ENCODE measurements at regions not wholly inside any gene's neighbourhood (a gene's known extent, or its start where the extent isn't known, plus 50 kb on each side); places are given as distances from the start of the nearest gene placed in this dataset.

DNA sequence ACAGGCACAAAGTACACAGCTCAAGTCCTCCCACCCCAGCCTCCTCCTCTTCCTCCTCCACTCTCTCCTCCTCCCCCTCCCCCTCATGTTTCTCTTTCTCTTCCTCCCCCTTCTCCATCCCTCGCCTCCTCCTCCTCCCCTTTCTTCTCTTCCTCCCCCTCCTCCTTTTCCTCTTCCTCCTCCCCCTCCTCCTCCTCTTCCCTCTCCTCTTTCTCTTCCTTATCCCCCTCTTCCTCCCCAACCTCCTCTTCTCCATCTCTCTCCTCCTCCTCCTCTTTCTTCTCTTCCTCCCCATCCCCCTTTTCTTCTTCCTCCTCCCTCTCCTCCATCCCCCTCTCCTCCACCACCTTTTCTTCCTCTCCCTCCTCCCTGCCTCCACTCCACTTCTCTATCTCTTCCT, 276.3 kb upstream of the TSHZ3 start (continued):
- no peak for TF ChIP-seq BCL3 (IDR thresholded peaks at IDR 0.05)
- TF ChIP-seq NR3C1 (IDR thresholded peaks at IDR 0.05), result no peak
- no peak for TF ChIP-seq HOXB13 (CRISPR knock-in tag; IDR thresholded peaks at IDR 0.05; ENCODE audit: low read depth)

- ChIA-PET POLR2A (no interaction called here), CTCF (interaction anchor here (1.5 kb wide), 1 partner anchor 19 kb away, joined by 4 read pairs; no protein-coding TSS in a partner anchor)
- Histone ChIP-seq H3K27ac (no peak overlapping the region), H3K4me1 (no peaks in the 10 kb centered on the region), H3K9me3 (peaks cover 4% of the 10 kb centered on the region; the same call in 1 of the 3 replicates), H3K4me2 (no peak overlapping the region), H3K4me3 (no peak overlapping the region)
- ATAC-seq, result no peak
- no peak for DNase-seq (ENCODE audit: low read depth in 1 of 2, low spot score in 1 of 2)
- TF ChIP-seq HEYL (CRISPR knock-in tag; IDR thresholded peaks at IDR 0.05) (no peak), POLR2AphosphoS2 (conservative IDR thresholded peaks at IDR 0.05; ENCODE audit: low read length) (no peak), EHF (CRISPR knock-in tag; IDR thresholded peaks at IDR 0.05) (no peak), MAX (IDR thresholded peaks at IDR 0.05) (no peak), ZNF302 (CRISPR knock-in tag; IDR thresholded peaks at IDR 0.05) (no peak), NR3C1 (IDR thresholded peaks at IDR 0.05) (no peak), ZC3H11A (IDR thresholded peaks at IDR 0.05) (no peak), SMC3 (IDR thresholded peaks at IDR 0.05) (no peak), EHMT2 (IDR thresholded peaks at IDR 0.05; ENCODE audit: low read depth) (no peak), NFE2L2 (conservative IDR thresholded peaks at IDR 0.05; ENCODE audit: low read length) (no peak), FOSL2 (IDR thresholded peaks at IDR 0.05) (no peak), FOSL2 (CRISPR knock-in tag; IDR thresholded peaks at IDR 0.05) (no peak), RAD21 (conservative IDR thresholded peaks at IDR 0.05 in 1 of 2, IDR thresholded peaks at IDR 0.05 in 1 of 2) (no peak), BCL3 (IDR thresholded peaks at IDR 0.05) (no peak), POLR2A (IDR thresholded peaks at IDR 0.05; ENCODE audit: low read length) (no peak), FOXS1 (CRISPR knock-in tag; IDR thresholded peaks at IDR 0.05) (no peak), MYC (IDR thresholded peaks at IDR 0.05; ENCODE audit: borderline replicate concordance, low read length) (no peak), ZFP36 (IDR thresholded peaks at IDR 0.05; ENCODE audit: borderline replicate concordance, partially characterized antibody) (no peak)
- TF ChIP-seq, protein P1, sequence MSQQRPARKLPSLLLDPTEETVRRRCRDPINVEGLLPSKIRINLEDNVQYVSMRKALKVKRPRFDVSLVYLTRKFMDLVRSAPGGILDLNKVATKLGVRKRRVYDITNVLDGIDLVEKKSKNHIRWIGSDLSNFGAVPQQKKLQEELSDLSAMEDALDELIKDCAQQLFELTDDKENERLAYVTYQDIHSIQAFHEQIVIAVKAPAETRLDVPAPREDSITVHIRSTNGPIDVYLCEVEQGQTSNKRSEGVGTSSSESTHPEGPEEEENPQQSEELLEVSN (IDR thresholded peaks at IDR 0.05; ENCODE audit: borderline replicate concordance, low read depth), result no peak
- TF ChIP-seq, protein P2, sequence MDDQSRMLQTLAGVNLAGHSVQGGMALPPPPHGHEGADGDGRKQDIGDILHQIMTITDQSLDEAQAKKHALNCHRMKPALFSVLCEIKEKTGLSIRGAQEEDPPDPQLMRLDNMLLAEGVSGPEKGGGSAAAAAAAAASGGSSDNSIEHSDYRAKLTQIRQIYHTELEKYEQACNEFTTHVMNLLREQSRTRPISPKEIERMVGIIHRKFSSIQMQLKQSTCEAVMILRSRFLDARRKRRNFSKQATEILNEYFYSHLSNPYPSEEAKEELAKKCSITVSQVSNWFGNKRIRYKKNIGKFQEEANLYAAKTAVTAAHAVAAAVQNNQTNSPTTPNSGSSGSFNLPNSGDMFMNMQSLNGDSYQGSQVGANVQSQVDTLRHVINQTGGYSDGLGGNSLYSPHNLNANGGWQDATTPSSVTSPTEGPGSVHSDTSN (IDR thresholded peaks at IDR 0.05), result no peak
- TF ChIP-seq, protein P3, sequence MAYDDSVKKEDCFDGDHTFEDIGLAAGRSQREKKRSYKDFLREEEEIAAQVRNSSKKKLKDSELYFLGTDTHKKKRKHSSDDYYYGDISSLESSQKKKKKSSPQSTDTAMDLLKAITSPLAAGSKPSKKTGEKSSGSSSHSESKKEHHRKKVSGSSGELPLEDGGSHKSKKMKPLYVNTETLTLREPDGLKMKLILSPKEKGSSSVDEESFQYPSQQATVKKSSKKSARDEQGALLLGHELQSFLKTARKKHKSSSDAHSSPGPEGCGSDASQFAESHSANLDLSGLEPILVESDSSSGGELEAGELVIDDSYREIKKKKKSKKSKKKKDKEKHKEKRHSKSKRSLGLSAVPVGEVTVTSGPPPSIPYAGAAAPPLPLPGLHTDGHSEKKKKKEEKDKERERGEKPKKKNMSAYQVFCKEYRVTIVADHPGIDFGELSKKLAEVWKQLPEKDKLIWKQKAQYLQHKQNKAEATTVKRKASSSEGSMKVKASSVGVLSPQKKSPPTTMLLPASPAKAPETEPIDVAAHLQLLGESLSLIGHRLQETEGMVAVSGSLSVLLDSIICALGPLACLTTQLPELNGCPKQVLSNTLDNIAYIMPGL (CRISPR knock-in tag; IDR thresholded peaks at IDR 0.05; ENCODE audit: borderline replicate concordance), result no peak
- WGBS (ENCODE audit: missing lambda C conversion rate), result 4% methylated on average over 5 of the region's 5 CpGs
- no peak for FAIRE-seq
Measured at GRCh38 chr19:31626941-31627340, 277.7 kb upstream of the TSHZ3 start.

Measured in A549 (cell line).